Endothelial cell of umbilical vein (primary cell): ENCODE measurements at regions not wholly inside any gene's neighbourhood (a gene's known extent, or its start where the extent isn't known, plus 50 kb on each side); places are given as distances from the start of the nearest gene placed in this dataset.

Source experiments
- BruUV-seq: library from RNA; stranded (reverse); fragments of 400-500 nt; replicated peaks from 2 replicates; lab custom pipeline; 2021; lab: Mats Ljungman, UMichigan
- CTCF ChIA-PET: fragments of 300-600, 350-600 bp; sonication (Branson Sonifier 250); formaldehyde crosslinking; loops from one replicate; lab custom pipeline; 2021; ENCODE audit warnings: antibody characterized with exemption, inconsistent platforms; lab: Charles Lee
- POLR2A ChIA-PET: fragments of 300-600, 350-600 bp; sonication (Branson Sonifier 250); formaldehyde crosslinking; loops from one replicate; lab custom pipeline; 2021; ENCODE audit warnings: antibody characterized with exemption, inconsistent platforms; lab: Charles Lee
- DNase-seq: peaks from one replicate; pipeline ENCODE4 v3.0.0-alpha.2; 2011; ENCODE audit warnings: low read depth, low spot score
- FAIRE-seq: peaks from 2 replicates; lab custom pipeline; 2011; peaks lifted over from hg19 to GRCh38; lab: Jason Lieb, UNC
- H2AFZ ChIP-seq: 2 replicates; pipeline ENCODE4 v1.6.0; 2012; ENCODE audit warnings: low read depth, low read length, control low read depth, inconsistent platforms
- H3K27ac ChIP-seq: 2 replicates; pipeline ENCODE4 v1.5.1; 2011; ENCODE audit warnings: low read depth, mild to moderate bottlenecking, control low read depth, low read length, moderate library complexity; ENCODE audit not compliant: insufficient read depth
- H3K27me3 ChIP-seq, 2 experiments: 2 replicates each; pipeline versions ENCODE4 v1.6.0 to v1.6.1; 2011; ENCODE audit warnings: low read length in 2 of 2, mixed read lengths in 1 of 2; ENCODE audit not compliant: control insufficient read depth in 2 of 2, insufficient read depth in 2 of 2
- H3K36me3 ChIP-seq, 2 experiments: 2 replicates in 1 of 2; 3 replicates in 1 of 2; pipeline ENCODE4 v1.5.1; 2011; ENCODE audit warnings: low read length in 2 of 2, mild to moderate bottlenecking in 1 of 2, moderate library complexity in 1 of 2; ENCODE audit not compliant: control insufficient read depth in 2 of 2, insufficient read depth in 2 of 2; ENCODE audit errors: extremely low read depth in 1 of 2
- H3K4me1 ChIP-seq: 3 replicates; pipeline ENCODE4 v1.5.1; 2011; ENCODE audit warnings: mild to moderate bottlenecking, low read length; ENCODE audit not compliant: control insufficient read depth, insufficient read depth; ENCODE audit errors: extremely low read depth
- H3K4me2 ChIP-seq: 2 replicates; pipeline ENCODE4 v1.6.1; 2011; ENCODE audit warnings: low read length, control low read depth, mixed read lengths; ENCODE audit not compliant: insufficient read depth
- H3K4me3 ChIP-seq, 3 experiments: fragments of 200-600 bp in 1 of 3; sonication (generic), shearing (Covaris generic) in 1 of 3; replicated peaks in 1 of 3; 2 replicates each; pipeline ENCODE4 v1.5.1; 2011 to 2016; ENCODE audit warnings: control low read depth in 3 of 3, low read length in 3 of 3, mild to moderate bottlenecking in 2 of 3, inconsistent platforms in 1 of 3, low read depth in 1 of 3, moderate library complexity in 1 of 3; ENCODE audit not compliant: insufficient read depth in 1 of 3
- H3K79me2 ChIP-seq: 2 replicates; pipeline ENCODE4 v1.6.0; 2012; ENCODE audit warnings: low read length, inconsistent platforms; ENCODE audit not compliant: control insufficient read depth, insufficient read depth
- H3K9ac ChIP-seq: replicated peaks from 2 replicates; pipeline ENCODE3; 2011; ENCODE audit warnings: low read length, control low read depth; ENCODE audit not compliant: insufficient read depth; ENCODE audit errors: extremely low read depth
- H3K9me1 ChIP-seq: replicated peaks from 3 replicates; pipeline ENCODE4 v1.6.0; 2011; ENCODE audit warnings: mild to moderate bottlenecking, low read length; ENCODE audit not compliant: control insufficient read depth, insufficient read depth; ENCODE audit errors: extremely low read depth
- H3K9me3 ChIP-seq: replicated peaks from 2 replicates; pipeline ENCODE4 v1.5.1; 2012; ENCODE audit warnings: low read length, inconsistent platforms; ENCODE audit not compliant: control insufficient read depth, insufficient read depth
- H4K20me1 ChIP-seq: replicated peaks from 2 replicates; pipeline ENCODE3; 2011; ENCODE audit warnings: mild to moderate bottlenecking, low read length; ENCODE audit not compliant: control insufficient read depth, insufficient read depth; ENCODE audit errors: extremely low read depth
- CTCF ChIP-seq, 2 donors: IDR thresholded peaks; 1 replicate in 1 of 2; 2 replicates in 1 of 2; pipeline ENCODE4 v1.5.1; 2011; ENCODE audit warnings: low read length in 2 of 2, mild to moderate bottlenecking in 2 of 2, moderate library complexity in 2 of 2, control low read depth in 1 of 2, inconsistent platforms in 1 of 2, low read depth in 1 of 2; ENCODE audit not compliant: insufficient read depth in 1 of 2; ENCODE audit errors: extremely low read depth in 1 of 2
- EZH2 ChIP-seq: IDR thresholded peaks from 2 replicates; pipeline ENCODE4 v1.6.1; 2012; ENCODE audit warnings: borderline replicate concordance, low read depth, mild to moderate bottlenecking, moderate library complexity, low read length, inconsistent platforms; ENCODE audit not compliant: severe bottlenecking
- FOS ChIP-seq: IDR thresholded peaks from 2 replicates; pipeline ENCODE4 v1.6.1; 2011; ENCODE audit warnings: mild to moderate bottlenecking, low read length, moderate library complexity, borderline replicate concordance; ENCODE audit not compliant: insufficient read depth
- GATA2 ChIP-seq: IDR thresholded peaks from 2 replicates; pipeline ENCODE4 v1.7.0; 2011; ENCODE audit warnings: low read depth, mild to moderate bottlenecking, moderate library complexity, mixed read lengths, low read length; ENCODE audit not compliant: insufficient read length, insufficient read depth
- JUN ChIP-seq: IDR thresholded peaks from 2 replicates; pipeline ENCODE4 v1.6.1; 2011; ENCODE audit warnings: borderline replicate concordance, low read depth; ENCODE audit not compliant: insufficient read length, insufficient read depth
- MAX ChIP-seq: IDR thresholded peaks from 2 replicates; pipeline ENCODE4 v1.6.1; 2011; ENCODE audit not compliant: insufficient read depth, insufficient read length
- MYC ChIP-seq: IDR thresholded peaks from one replicate; pipeline ENCODE4 v1.6.1; 2011; ENCODE audit warnings: mild to moderate bottlenecking, low read depth, low read length
- POLR2A ChIP-seq: IDR thresholded peaks from 2 replicates; pipeline ENCODE4 v1.6.1; 2012; ENCODE audit warnings: low read depth, mild to moderate bottlenecking, control low read depth, low read length
- POLR2AphosphoS5 ChIP-seq: IDR thresholded peaks from 2 replicates; pipeline ENCODE4 v1.6.1; 2012; ENCODE audit warnings: low read depth, mild to moderate bottlenecking, control low read depth, low read length, moderate library complexity; ENCODE audit not compliant: insufficient read depth
- dilution Hi-C: fragments of 300-500 bp; cut with MboI; formaldehyde crosslinking; loops from one replicate; pipeline ENCODE4 v1.15.0; 2019; ENCODE audit warnings: low sequenced_read_pairs; ENCODE audit not compliant: extremely low pct_ligation_motif_present
- intact Hi-C: fragments of 100-400 bp; cut with micrococcal nuclease; formaldehyde crosslinking; loops from one replicate; pipeline ENCODE4 v1.10.0; 2022

DNA sequence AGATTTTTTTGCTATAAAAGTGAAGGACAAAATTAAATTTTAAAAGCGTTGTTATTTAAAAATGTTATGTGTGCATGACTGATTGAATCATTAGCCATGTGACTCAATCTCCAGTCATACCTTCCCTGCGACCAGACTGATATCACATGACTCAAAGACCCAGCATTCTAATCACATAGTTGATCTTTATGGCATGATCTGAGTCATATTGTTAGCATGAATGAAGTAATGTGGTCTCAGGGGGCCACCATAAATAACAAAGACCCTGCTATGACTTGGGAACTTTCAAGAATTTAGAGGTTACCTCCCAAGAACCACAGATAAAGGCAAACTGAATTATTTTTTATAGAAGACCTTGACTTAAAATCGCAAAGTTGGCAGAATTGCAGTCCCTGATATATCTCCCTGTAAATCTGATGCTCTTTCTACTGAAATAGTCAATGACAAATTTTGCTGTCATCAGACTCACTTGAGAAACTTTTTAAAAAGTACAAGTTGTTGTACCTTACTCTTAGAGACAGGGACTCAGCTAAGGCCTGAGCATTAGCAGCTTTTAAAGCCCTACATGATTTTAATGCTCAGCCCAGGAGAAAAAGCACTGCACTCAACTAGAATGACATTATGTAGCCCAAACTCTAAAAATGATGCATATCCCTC lies 717.3 kb downstream of the XPNPEP1 start:
- no peak overlapping the region for H3K4me2 ChIP-seq
- intact Hi-C loops (no loop called here), dilution Hi-C loops (no loop called here)
- H3K27ac ChIP-seq = no peak overlapping the region
- no peaks in the 10 kb centered on the region for H3K36me3 ChIP-seq
- H3K4me3 ChIP-seq = no peak overlapping the region
- TF ChIP-seq FOS = no peak
- TF ChIP-seq POLR2A = no peak
- no peak for TF ChIP-seq GATA2
- no peak for TF ChIP-seq MYC
- no peak for TF ChIP-seq JUN
- TF ChIP-seq POLR2AphosphoS5 = no peak
- no peak for TF ChIP-seq MAX
- TF ChIP-seq CTCF (IDR thresholded peaks at IDR 0.05; ENCODE audit: extremely low read depth in 1 of 2, insufficient read depth in 1 of 2, low read depth in 1 of 2, low read length in 2 of 2) = no peak
- no peak for TF ChIP-seq EZH2
- no TSS peak for BruUV-seq
- no peaks in the 10 kb centered on the region for H3K27me3 ChIP-seq
- H3K9me3 ChIP-seq = peaks cover 7% of the 10 kb centered on the region
- ChIA-PET POLR2A (no interaction called here), CTCF (no interaction called here)
- H3K9me1 ChIP-seq = no peaks in the 10 kb centered on the region
- no peak overlapping the region for H2AFZ ChIP-seq
- no peaks in the 10 kb centered on the region for H4K20me1 ChIP-seq
- H3K4me1 ChIP-seq = no peaks in the 10 kb centered on the region
- FAIRE-seq (no peak), DNase-seq (no peak)
- no peak overlapping the region for H3K9ac ChIP-seq
- no peaks in the 10 kb centered on the region for H3K79me2 ChIP-seq
